ENCODE measurements at regions not wholly inside any gene's neighbourhood (a gene's known extent, or its start where the extent isn't known, plus 50 kb on each side); places are given as distances from the start of the nearest gene placed in this dataset.

DNA sequence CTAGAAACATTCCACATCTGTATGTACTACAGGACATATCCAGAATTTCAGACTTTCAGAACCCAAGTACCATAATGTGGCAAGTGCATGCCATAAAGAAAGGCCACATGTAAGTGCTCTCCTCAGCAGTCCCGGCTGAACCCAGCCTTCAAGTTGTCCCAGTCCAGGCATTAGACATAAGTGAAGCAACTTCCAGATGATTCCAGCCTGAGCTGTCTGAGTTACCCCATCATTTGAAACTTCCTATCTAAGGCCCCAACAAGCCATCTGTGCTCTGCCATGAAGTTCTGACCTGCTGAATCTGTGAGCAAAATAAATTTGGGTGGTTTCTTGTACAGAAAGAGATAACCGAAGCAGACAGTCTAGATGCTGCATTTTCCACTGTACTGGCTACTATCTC, 218.8 kb downstream of the IPMK start:
- WGBS, 2 donors, result 79 to 91% methylated on average over 2 of the region's 2 CpGs
- no peak for TF ChIP-seq POLR2A (IDR thresholded peaks at IDR 0.05)
- DNase-seq, result no peak
- Histone ChIP-seq H3K4me1 (no peaks in the 10 kb centered on the region), H3K27me3 (no peaks in the 10 kb centered on the region), H3K4me3 (no peak overlapping the region), H3K27ac (no peak overlapping the region), H3K36me3 (no peaks in the 10 kb centered on the region), H3K9me3 (no peaks in the 10 kb centered on the region)
- intact Hi-C loops (cut with DNase I), result no loop called here

DNA sequence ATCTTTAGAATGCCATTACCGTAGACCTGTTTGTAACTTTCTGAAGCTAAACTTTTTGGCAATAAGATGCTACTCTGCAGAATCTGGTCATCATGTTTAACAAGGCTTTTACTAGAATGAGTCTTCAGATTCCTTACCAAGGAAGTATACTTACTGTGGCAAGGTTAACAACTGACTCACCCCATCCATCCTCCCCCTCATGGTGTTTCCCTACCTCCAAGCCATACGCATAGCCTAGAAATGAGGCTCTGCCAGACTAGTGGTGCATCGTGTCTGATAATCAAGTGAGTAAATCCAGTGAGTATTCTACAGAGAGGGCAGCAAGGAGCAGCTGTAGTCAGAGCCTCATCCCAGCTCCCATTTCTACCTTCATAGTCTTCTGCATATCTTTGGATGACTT, 223.6 kb downstream of the IPMK start:
- DNase-seq, result no peak
- WGBS, 2 donors, result 70 to 72% methylated on average over 3 of the region's 3 CpGs

GRCh38 chr10:58041901-58042300, 225.8 kb downstream of the IPMK start:
- Histone ChIP-seq H3K27ac (no peak overlapping the region), H3K9me3 (no peaks in the 10 kb centered on the region), H3K4me1 (no peaks in the 10 kb centered on the region), H3K4me3 (no peak overlapping the region), H3K27me3 (no peaks in the 10 kb centered on the region), H3K36me3 (no peaks in the 10 kb centered on the region)
- TF ChIP-seq, protein P1, sequence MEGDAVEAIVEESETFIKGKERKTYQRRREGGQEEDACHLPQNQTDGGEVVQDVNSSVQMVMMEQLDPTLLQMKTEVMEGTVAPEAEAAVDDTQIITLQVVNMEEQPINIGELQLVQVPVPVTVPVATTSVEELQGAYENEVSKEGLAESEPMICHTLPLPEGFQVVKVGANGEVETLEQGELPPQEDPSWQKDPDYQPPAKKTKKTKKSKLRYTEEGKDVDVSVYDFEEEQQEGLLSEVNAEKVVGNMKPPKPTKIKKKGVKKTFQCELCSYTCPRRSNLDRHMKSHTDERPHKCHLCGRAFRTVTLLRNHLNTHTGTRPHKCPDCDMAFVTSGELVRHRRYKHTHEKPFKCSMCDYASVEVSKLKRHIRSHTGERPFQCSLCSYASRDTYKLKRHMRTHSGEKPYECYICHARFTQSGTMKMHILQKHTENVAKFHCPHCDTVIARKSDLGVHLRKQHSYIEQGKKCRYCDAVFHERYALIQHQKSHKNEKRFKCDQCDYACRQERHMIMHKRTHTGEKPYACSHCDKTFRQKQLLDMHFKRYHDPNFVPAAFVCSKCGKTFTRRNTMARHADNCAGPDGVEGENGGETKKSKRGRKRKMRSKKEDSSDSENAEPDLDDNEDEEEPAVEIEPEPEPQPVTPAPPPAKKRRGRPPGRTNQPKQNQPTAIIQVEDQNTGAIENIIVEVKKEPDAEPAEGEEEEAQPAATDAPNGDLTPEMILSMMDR (IDR thresholded peaks at IDR 0.05), result no peak
- TF ChIP-seq POLR2A (IDR thresholded peaks at IDR 0.05), result no peak
- intact Hi-C loops (cut with DNase I), result no loop called here
- no peak for DNase-seq

More for the DNA sequence above, 223.6 kb downstream of the IPMK start:
- no peak overlapping the region for H3K4me3 ChIP-seq
- no peaks in the 10 kb centered on the region for H3K36me3 ChIP-seq
- no peak overlapping the region for H3K27ac ChIP-seq
- no peaks in the 10 kb centered on the region for H3K27me3 ChIP-seq
- H3K4me1 ChIP-seq, result no peaks in the 10 kb centered on the region
- no peaks in the 10 kb centered on the region for H3K9me3 ChIP-seq
- no peak for TF ChIP-seq POLR2A (IDR thresholded peaks at IDR 0.05)
- TF ChIP-seq, protein P1 (IDR thresholded peaks at IDR 0.05), result no peak
- intact Hi-C loops (cut with DNase I), result no loop called here

DNA sequence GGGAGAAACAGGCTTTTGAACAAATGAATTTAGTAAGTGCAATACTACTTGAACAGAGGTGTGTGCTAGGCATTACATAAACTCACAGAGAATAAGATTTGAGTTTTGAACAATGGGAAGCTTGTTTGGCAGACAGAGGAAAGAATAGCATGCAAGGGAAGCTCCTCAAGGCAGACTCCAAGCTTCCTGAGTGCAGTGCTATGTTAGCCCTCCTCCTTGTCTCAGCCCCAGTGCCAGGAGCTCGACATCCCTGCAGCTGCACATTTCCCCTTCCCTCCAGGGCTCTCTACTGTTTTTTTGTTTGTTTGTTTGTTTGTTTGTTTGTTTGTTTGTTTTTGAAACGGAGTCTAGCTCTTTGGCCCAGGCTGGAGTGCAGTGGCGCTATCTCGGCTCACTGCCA, 237.5 kb downstream of the IPMK start:
- no peaks in the 10 kb centered on the region for H3K9me3 ChIP-seq
- no peak overlapping the region for H3K4me3 ChIP-seq
- H3K4me1 ChIP-seq, result no peaks in the 10 kb centered on the region
- H3K27me3 ChIP-seq, result no peaks in the 10 kb centered on the region
- intact Hi-C loops (cut with DNase I), result no loop called here
- no peak overlapping the region for H3K27ac ChIP-seq
- 57 to 67% methylated on average over 4 of the region's 4 CpGs for WGBS, 2 donors
- TF ChIP-seq, protein P1 (IDR thresholded peaks at IDR 0.05), result no peak
- TF ChIP-seq POLR2A (IDR thresholded peaks at IDR 0.05), result no peak
- no peaks in the 10 kb centered on the region for H3K36me3 ChIP-seq
- no peak for DNase-seq

DNA sequence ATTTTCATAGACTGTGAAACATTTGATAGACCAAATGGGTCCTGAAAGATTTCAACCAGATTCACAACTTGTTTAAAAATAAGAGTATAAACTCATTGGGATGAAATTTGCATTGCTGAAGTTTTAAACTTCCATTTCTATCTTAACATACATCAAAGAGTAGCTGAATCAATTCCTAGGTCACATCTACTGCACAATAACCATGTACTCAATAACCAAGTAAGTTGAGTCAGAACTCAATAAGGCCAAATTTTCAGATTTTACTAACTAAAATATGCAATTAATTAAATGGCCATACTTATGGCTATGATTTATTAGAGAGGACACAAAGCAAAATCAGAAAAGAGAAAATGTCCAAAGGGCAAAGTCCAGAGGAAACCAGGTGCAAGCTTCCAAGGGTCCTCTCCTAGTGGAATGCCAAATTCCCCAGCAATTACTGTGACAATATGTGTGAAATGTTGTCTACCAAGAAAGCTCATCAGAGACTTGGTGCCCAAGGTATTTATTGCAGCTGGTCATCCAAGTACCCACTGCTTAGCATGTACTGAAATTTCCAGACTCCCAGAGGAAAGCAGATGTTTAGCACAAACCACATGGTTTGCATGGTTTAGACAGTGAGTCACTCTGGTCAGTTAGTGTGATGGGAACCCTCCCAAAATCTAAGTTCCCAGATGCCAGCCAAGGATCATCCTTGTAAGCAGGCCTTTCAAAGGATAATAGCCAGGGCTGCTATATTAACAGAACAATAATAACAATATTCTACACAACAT, 238.9 kb downstream of the IPMK start:
- TF ChIP-seq POLR2A (IDR thresholded peaks at IDR 0.05), result no peak
- TF ChIP-seq, protein P1 (IDR thresholded peaks at IDR 0.05), result no peak
- DNase-seq, result no peak
- intact Hi-C loops (cut with DNase I), result no loop called here
- H3K27me3 ChIP-seq, result no peaks in the 10 kb centered on the region
- H3K27ac ChIP-seq, result no peak overlapping the region
- no peaks in the 10 kb centered on the region for H3K36me3 ChIP-seq
- no peak overlapping the region for H3K4me3 ChIP-seq
- H3K9me3 ChIP-seq, result no peaks in the 10 kb centered on the region
- H3K4me1 ChIP-seq, result no peaks in the 10 kb centered on the region

DNA sequence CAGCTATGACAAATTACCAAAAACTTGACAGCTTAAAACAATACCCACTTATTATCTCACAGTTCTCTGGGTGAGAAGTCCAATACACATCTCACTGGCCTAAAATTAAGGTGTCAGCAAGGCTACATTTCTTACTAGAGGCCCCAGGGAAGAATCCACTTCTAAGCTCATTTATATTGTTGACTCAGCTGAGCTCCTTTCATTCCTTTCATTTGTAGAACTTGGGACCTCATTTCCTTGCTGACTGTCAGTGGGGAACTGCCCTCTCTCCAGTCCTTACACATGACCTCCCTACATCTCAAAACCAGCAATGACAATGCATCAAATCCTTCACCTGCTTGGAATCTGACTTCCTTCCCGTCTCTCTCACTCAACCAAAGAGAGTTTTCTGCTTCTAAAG, 240.3 kb downstream of the IPMK start:
- WGBS, 2 donors, result 13 to 27% methylated on average over 1 of the region's 1 CpG
- no peaks in the 10 kb centered on the region for H3K27me3 ChIP-seq
- H3K9me3 ChIP-seq, result no peaks in the 10 kb centered on the region
- intact Hi-C loops (cut with DNase I), result no loop called here
- no peak for DNase-seq
- TF ChIP-seq POLR2A (IDR thresholded peaks at IDR 0.05), result no peak
- TF ChIP-seq, protein P1 (IDR thresholded peaks at IDR 0.05), result no peak
- no peaks in the 10 kb centered on the region for H3K36me3 ChIP-seq
- no peak overlapping the region for H3K4me3 ChIP-seq
- H3K4me1 ChIP-seq, result no peaks in the 10 kb centered on the region
- no peak overlapping the region for H3K27ac ChIP-seq

Data from esophagus squamous epithelium (tissue), 5 donors.